ENCODE measurements at regions not wholly inside any gene's neighbourhood (a gene's known extent, or its start where the extent isn't known, plus 50 kb on each side); places are given as distances from the start of the nearest gene placed in this dataset.
"Not testable (repeated sequence)": the region's sequence is repeated elsewhere in the genome, so short reads cannot be mapped to it uniquely, and the experiment has no call there.

- not testable (repeated sequence) for H3K9me3 Mint-ChIP-seq; H3K4me3 Mint-ChIP-seq; H3K36me3 Mint-ChIP-seq (ENCODE audit: insufficient read depth); H3K27me3 Mint-ChIP-seq (ENCODE audit: low read depth); DNase-seq; ATAC-seq
- H3K4me1 Mint-ChIP-seq (ENCODE audit: low read depth) = peaks cover 11% of the 10 kb centered on the region
Observed at GRCh38 chrX:13155550-13155949, 111.1 kb upstream of the FAM9C start.

DNA sequence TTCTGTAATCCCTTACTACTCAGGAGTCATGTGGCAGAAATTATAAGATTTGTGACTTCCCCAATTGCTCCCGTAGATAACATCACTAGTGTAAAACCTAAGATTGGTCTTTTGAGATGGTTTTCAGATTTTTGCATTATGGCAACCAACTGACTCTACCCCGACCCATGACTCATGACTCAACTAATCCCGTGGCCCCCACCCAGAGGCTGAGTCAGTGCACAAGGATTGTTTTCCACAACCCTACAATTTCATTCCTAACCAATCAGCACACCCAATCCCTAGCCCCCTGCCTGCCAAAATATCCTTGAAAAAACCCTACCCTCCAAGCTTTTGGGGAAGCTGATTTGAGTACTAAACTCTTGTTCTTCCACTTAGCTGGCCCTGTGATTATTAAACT lies 109.4 kb upstream of the FAM9C start:
- DNase-seq (no peak), ATAC-seq (no peak)
- Mint-ChIP-seq H3K4me1 (ENCODE audit: low read depth) (peaks cover 11% of the 10 kb centered on the region), H3K27me3 (ENCODE audit: low read depth) (no peaks in the 10 kb centered on the region), H3K4me3 (no peak overlapping the region), H3K9me3 (peaks cover 4% of the 10 kb centered on the region), H3K36me3 (ENCODE audit: insufficient read depth) (peaks cover 2% of the 10 kb centered on the region)

DNA sequence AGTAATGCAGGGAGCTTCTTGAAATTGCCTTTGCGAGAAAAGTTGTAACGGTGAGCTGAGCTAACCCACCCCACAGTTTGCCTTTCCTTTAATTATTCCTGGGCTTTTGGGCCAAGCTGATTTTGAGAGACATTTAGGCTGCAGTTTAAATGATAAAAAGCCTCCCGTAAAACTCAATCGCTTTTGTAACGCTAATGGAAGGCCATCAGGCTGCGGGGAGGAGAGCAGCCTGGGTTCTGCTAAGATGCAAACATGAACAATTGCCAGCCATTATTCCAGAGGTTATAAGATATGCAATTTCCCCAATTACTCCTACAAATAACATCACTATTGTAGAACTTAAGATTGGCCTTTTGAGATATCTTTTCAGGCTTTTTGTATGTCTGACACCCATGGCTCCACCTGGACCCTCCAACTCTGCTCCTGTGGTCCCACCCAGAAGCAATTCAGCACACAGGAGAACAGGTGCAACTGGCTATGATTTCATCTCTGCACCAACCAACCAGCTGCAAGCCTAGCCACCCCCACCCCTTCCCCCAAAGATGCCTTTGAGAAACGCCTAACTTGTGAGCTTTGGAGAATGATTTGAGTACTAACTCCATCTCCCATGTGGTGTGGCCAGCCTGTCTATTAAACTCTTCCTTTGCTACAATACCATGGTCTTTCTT lies 108.2 kb upstream of the FAM9C start:
- Mint-ChIP-seq H3K36me3 (ENCODE audit: insufficient read depth) (peaks cover 2% of the 10 kb centered on the region), H3K4me1 (ENCODE audit: low read depth) (peaks cover 11% of the 10 kb centered on the region), H3K9me3 (peaks cover 4% of the 10 kb centered on the region), H3K4me3 (no peak overlapping the region), H3K27me3 (ENCODE audit: low read depth) (no peaks in the 10 kb centered on the region)
- ATAC-seq = no peak
- no peak for DNase-seq

DNA sequence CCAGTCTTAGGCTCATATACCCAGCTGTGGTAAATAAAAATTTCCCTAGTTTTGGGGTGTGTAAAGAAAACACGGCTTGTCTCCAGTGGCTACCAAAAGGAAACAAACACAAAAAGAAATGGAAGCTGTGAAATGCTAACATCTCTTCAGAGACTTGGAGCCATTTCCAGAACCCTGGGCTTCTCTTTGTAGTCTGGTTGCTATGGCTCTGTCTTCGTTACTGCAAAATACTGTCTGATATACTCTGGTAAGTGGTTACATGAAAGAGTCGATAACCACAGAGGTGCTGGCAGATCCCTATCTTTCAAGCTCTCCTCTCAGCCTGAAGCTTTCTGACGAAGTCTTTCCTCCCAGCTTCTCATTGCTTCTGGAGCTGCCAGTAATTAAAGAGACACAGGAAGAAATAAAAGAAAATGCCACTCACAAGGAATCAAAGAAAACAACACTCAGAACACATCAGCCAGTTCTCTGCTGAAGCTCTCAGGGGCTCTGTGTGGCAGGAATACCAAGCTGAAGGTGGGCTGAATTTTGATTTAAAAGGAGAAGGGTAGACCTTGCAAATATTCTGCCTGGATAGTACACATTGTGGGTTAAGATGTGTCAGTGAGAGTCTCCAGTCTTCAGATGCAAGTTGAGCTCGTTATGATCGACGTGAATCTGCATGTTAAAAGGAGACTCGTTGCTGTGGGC lies 107.6 kb upstream of the FAM9C start:
- H3K4me1 Mint-ChIP-seq (ENCODE audit: low read depth) = peaks cover 11% of the 10 kb centered on the region
- H3K27me3 Mint-ChIP-seq (ENCODE audit: low read depth) = no peaks in the 10 kb centered on the region
- peak overlapping the region; percentile 11 for H3K4me3 Mint-ChIP-seq
- ATAC-seq = peak; percentile 46 to 81
- no peak for DNase-seq
- peaks cover 2% of the 10 kb centered on the region for H3K36me3 Mint-ChIP-seq (ENCODE audit: insufficient read depth)
- H3K9me3 Mint-ChIP-seq = peaks cover 5% of the 10 kb centered on the region

DNA sequence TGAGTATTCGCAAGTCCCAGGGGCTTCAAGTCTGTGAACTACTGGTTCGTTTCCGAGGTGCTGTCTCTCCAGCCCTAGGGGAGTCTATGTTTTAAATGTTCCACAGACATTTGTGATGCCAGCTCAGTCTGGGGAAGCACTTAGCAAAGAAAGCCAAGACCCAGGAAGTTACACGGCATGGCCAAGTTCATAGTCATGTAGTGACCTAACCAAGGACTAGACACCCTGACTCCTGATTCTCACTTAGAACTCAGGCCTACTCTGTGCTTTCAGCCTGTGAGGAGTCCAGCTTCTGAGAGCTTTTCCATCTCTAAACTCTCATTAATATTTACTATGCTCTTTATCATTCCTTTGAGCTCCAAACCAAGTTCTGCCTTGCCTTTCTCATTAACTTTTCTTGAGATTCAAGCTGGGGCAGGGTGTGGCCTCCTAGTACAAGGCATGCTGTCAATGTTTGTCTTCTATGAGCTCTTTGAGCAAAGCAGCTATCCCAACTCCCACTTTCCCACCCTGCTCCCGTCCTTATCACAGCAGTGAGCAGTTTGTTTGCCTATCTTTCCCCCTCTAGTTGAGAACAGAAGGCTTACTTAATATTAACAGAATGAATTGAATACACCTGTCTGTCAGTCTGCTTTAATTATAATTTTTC lies 105.4 kb upstream of the FAM9C start:
- H3K36me3 Mint-ChIP-seq (ENCODE audit: insufficient read depth) = peaks cover 5% of the 10 kb centered on the region
- H3K9me3 Mint-ChIP-seq = peaks cover 10% of the 10 kb centered on the region
- no peaks in the 10 kb centered on the region for H3K27me3 Mint-ChIP-seq (ENCODE audit: low read depth)
- peaks cover 11% of the 10 kb centered on the region for H3K4me1 Mint-ChIP-seq (ENCODE audit: low read depth)
- H3K4me3 Mint-ChIP-seq = no peak overlapping the region
- DNase-seq = no peak
- ATAC-seq = no peak

DNA sequence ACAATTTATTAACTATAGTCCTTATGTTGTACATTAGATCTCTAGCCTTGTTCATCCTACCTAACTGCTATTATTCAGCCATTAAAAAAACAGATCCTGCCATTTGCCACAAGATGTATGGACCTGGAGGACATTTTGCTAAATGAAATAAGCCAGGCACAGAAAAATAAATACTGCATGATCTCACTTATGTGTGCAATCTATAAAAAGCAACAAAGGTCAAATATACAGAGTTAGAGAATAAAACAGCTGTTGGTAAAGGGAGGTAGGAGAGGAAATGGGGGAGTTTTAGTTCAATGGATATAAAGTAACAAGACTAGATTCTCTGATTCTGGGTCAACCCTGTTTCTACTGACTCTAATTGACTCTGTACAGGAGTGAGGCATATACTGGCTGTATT lies 103.3 kb upstream of the FAM9C start:
- no peaks in the 10 kb centered on the region for H3K27me3 Mint-ChIP-seq (ENCODE audit: low read depth)
- peaks cover 10% of the 10 kb centered on the region for H3K4me1 Mint-ChIP-seq (ENCODE audit: low read depth)
- DNase-seq (no peak), ATAC-seq (no peak)
- H3K9me3 Mint-ChIP-seq = peaks cover 6% of the 10 kb centered on the region
- no peak overlapping the region for H3K4me3 Mint-ChIP-seq
- H3K36me3 Mint-ChIP-seq (ENCODE audit: insufficient read depth) = peaks cover 4% of the 10 kb centered on the region

DNA sequence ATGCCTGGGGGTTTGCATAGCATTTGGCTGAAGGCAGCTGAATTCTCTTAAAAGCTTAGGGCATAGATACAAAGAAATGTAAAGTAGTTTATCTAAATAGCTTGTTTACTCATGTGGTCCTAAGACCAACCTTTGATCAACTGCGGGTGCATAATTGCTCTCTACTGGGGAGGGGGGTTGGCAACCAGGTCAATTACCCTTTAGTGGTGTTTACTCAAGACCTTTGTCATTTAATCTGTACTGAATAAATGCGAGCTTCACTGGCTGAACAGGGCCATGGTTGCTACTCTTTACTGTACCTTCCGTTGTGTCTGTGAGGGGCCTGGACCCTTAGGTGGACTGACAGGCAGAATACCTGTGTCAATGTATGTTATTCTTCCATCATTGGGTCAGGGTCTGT lies 102.7 kb upstream of the FAM9C start:
- no peak for ATAC-seq

GRCh38 chrX:13144927-13145655 lies 100.7 kb upstream of the FAM9C start:
- Mint-ChIP-seq H3K9me3 (peaks cover 6% of the 10 kb centered on the region), H3K27me3 (ENCODE audit: low read depth) (no peaks in the 10 kb centered on the region), H3K4me1 (ENCODE audit: low read depth) (peaks cover 4% of the 10 kb centered on the region), H3K36me3 (ENCODE audit: insufficient read depth) (peaks cover 4% of the 10 kb centered on the region), H3K4me3 (no peak overlapping the region)
- no peak for DNase-seq
- ATAC-seq = no peak

More for the DNA sequence above, 102.7 kb upstream of the FAM9C start:
- Mint-ChIP-seq H3K9me3 (peaks cover 6% of the 10 kb centered on the region), H3K4me1 (ENCODE audit: low read depth) (peaks cover 11% of the 10 kb centered on the region), H3K36me3 (ENCODE audit: insufficient read depth) (peaks cover 4% of the 10 kb centered on the region), H3K4me3 (no peak overlapping the region), H3K27me3 (ENCODE audit: low read depth) (no peaks in the 10 kb centered on the region)
- no peak for DNase-seq

GRCh38 chrX:13142891-13143290 lies 98.5 kb upstream of the FAM9C start:
- Mint-ChIP-seq H3K4me3 (no peak overlapping the region), H3K27me3 (ENCODE audit: low read depth) (no peaks in the 10 kb centered on the region)

DNA sequence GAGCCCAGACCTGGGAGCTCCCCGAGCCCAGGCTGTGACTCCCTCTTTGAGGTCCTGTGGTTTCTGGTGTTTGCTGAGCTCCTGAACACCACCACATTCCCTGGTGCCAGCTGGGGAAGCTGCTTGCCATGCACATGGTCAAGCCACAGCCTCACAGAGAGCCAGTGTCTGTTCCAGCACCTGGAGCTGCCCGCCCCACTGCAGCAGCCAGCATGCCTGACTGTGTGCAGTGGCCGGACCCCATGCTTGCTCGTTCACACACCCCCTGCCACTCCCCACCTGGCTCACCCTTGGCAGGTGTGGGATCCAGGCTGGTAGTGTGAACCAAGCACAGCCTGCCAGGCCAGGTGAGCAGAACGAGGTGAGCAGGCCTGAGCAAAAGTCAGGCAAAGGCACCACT lies 95.6 kb upstream of the FAM9C start:
- Mint-ChIP-seq H3K27me3 (ENCODE audit: low read depth) (no peaks in the 10 kb centered on the region), H3K36me3 (ENCODE audit: insufficient read depth) (no peaks in the 10 kb centered on the region), H3K4me1 (ENCODE audit: low read depth) (peaks cover 4% of the 10 kb centered on the region), H3K4me3 (no peak overlapping the region), H3K9me3 (no peaks in the 10 kb centered on the region)
- no peak for DNase-seq
- ATAC-seq = no peak

More at GRCh38 chrX:13142891-13143290, 98.5 kb upstream of the FAM9C start:
- Mint-ChIP-seq H3K36me3 (ENCODE audit: insufficient read depth) (peaks cover 4% of the 10 kb centered on the region), H3K4me1 (ENCODE audit: low read depth) (peaks cover 4% of the 10 kb centered on the region), H3K9me3 (peaks cover 6% of the 10 kb centered on the region)
- ATAC-seq (no peak), DNase-seq (no peak)

- Mint-ChIP-seq H3K4me1 (ENCODE audit: low read depth) (peaks cover 28% of the 10 kb centered on the region), H3K27me3 (ENCODE audit: low read depth) (no peaks in the 10 kb centered on the region), H3K36me3 (ENCODE audit: insufficient read depth) (no peaks in the 10 kb centered on the region), H3K9me3 (no peaks in the 10 kb centered on the region), H3K4me3 (no peak overlapping the region)
- no peak for DNase-seq
- ATAC-seq = no peak
Observed at GRCh38 chrX:13131396-13132137, 87.1 kb upstream of the FAM9C start.

- Mint-ChIP-seq H3K27me3 (ENCODE audit: low read depth) (no peaks in the 10 kb centered on the region), H3K9me3 (no peaks in the 10 kb centered on the region), H3K4me1 (ENCODE audit: low read depth) (peaks cover 28% of the 10 kb centered on the region), H3K36me3 (ENCODE audit: insufficient read depth) (no peaks in the 10 kb centered on the region), H3K4me3 (no peak overlapping the region)
- no peak for ATAC-seq
- DNase-seq = no peak
Observed at GRCh38 chrX:13130816-13131215, 86.4 kb upstream of the FAM9C start.

GRCh38 chrX:13128104-13128503 lies 83.7 kb upstream of the FAM9C start:
- DNase-seq = no peak
- Mint-ChIP-seq H3K36me3 (ENCODE audit: insufficient read depth) (no peaks in the 10 kb centered on the region), H3K27me3 (ENCODE audit: low read depth) (no peaks in the 10 kb centered on the region), H3K9me3 (no peaks in the 10 kb centered on the region), H3K4me1 (ENCODE audit: low read depth) (peaks cover 50% of the 10 kb centered on the region), H3K4me3 (no peak overlapping the region)
- ATAC-seq = no peak

GRCh38 chrX:13126775-13127174 lies 82.4 kb upstream of the FAM9C start:
- H3K4me1 Mint-ChIP-seq (ENCODE audit: low read depth) = peaks cover 55% of the 10 kb centered on the region
- no peak for ATAC-seq

More at GRCh38 chrX:13126775-13127174, 82.4 kb upstream of the FAM9C start:
- Mint-ChIP-seq H3K27me3 (ENCODE audit: low read depth) (no peaks in the 10 kb centered on the region), H3K9me3 (no peaks in the 10 kb centered on the region), H3K36me3 (ENCODE audit: insufficient read depth) (no peaks in the 10 kb centered on the region), H3K4me3 (no peak overlapping the region)
- no peak for DNase-seq

All from activated T-cell treated with anti-CD3 and anti-CD28 coated beads, Interleukin-2, amount 50 U/mL, for 4 hours (primary cell).